OCI-LY7 (cell line): ENCODE measurements at regions not wholly inside any gene's neighbourhood (a gene's known extent, or its start where the extent isn't known, plus 50 kb on each side); places are given as distances from the start of the nearest gene placed in this dataset.

Experiments
- CTCF ChIP-seq: fragments of 200-600 bp; sonication (generic); conservative IDR thresholded peaks from 2 replicates; pipeline ENCODE4 v1.5.1; 2014; ENCODE audit warnings: mild to moderate bottlenecking, antibody characterized with exemption, low read length, moderate library complexity, mixed read lengths
- EZH2phosphoT487 ChIP-seq: fragments of 200-600 bp; sonication (generic); IDR thresholded peaks from 2 replicates; pipeline ENCODE4 v1.6.1; 2018; ENCODE audit warnings: low read depth, borderline replicate concordance, mild to moderate bottlenecking, mixed run types, antibody characterized with exemption, low read length, moderate library complexity, mixed read lengths

GRCh38 chr20:6868861-6869260 is 101.4 kb downstream of the BMP2 start:
- TF ChIP-seq CTCF, result no peak
- no peak for TF ChIP-seq EZH2phosphoT487
